ENCODE measurements at regions not wholly inside any gene's neighbourhood (a gene's known extent, or its start where the extent isn't known, plus 50 kb on each side); places are given as distances from the start of the nearest gene placed in this dataset.

GRCh38 chrX:38856670-38857265, 55.5 kb downstream of the MID1IP1 start:
- no peak overlapping the region for H3K4me3 ChIP-seq (ENCODE audit: low read length)
- DNase-seq (ENCODE audit: low read depth), result no peak
- no peak for TF ChIP-seq CTCF (conservative IDR thresholded peaks at IDR 0.05; ENCODE audit: low read depth, low read length)

GRCh38 chrX:38857736-38858523, 56.7 kb downstream of the MID1IP1 start:
- no peak for DNase-seq (ENCODE audit: low read depth)
- no peak for TF ChIP-seq CTCF (conservative IDR thresholded peaks at IDR 0.05; ENCODE audit: low read depth, low read length)
- no peak overlapping the region for H3K4me3 ChIP-seq (ENCODE audit: low read length)

- H3K4me3 ChIP-seq (ENCODE audit: low read length), result no peak overlapping the region
- TF ChIP-seq CTCF (conservative IDR thresholded peaks at IDR 0.05; ENCODE audit: low read depth, low read length), result no peak
- DNase-seq (ENCODE audit: low read depth), result no peak
Measured at GRCh38 chrX:38859602-38860001, 58.3 kb downstream of the MID1IP1 start.

GRCh38 chrX:38860106-38861013, 59.1 kb downstream of the MID1IP1 start:
- DNase-seq (ENCODE audit: low read depth), result no peak
- no peak for TF ChIP-seq CTCF (conservative IDR thresholded peaks at IDR 0.05; ENCODE audit: low read depth, low read length)
- no peak overlapping the region for H3K4me3 ChIP-seq (ENCODE audit: low read length)

GRCh38 chrX:38861489-38861888, 60.2 kb downstream of the MID1IP1 start:
- no peak for TF ChIP-seq CTCF (conservative IDR thresholded peaks at IDR 0.05; ENCODE audit: low read depth, low read length)
- no peak for DNase-seq (ENCODE audit: low read depth)
- no peak overlapping the region for H3K4me3 ChIP-seq (ENCODE audit: low read length)

GRCh38 chrX:38862100-38862499, 60.8 kb downstream of the MID1IP1 start:
- DNase-seq (ENCODE audit: low read depth), result no peak
- TF ChIP-seq CTCF (conservative IDR thresholded peaks at IDR 0.05; ENCODE audit: low read depth, low read length), result no peak
- no peak overlapping the region for H3K4me3 ChIP-seq (ENCODE audit: low read length)
